H1 (cell line): ENCODE measurements at regions not wholly inside any gene's neighbourhood (a gene's known extent, or its start where the extent isn't known, plus 50 kb on each side); places are given as distances from the start of the nearest gene placed in this dataset.

ENCODE experiments used
- CTCF ChIA-PET: fragments of 300-600 bp; sonication (Branson Sonifier 250); formaldehyde crosslinking; loops from one replicate; lab custom pipeline; 2021; ENCODE audit not compliant: partially characterized antibody; lab: Charles Lee
- POLR2A ChIA-PET: fragments of 300-600 bp; sonication (Branson Sonifier 250); formaldehyde crosslinking; loops from one replicate; lab custom pipeline; 2021; ENCODE audit warnings: inconsistent platforms; ENCODE audit not compliant: partially characterized antibody; lab: Charles Lee
- DNase-seq, 2 experiments: peaks; one replicate each; pipeline versions ENCODE4 v3.0.0 to v3.0.0-alpha.2; 2010 to 2022; ENCODE audit warnings: low spot score in 2 of 2, low read depth in 1 of 2, mixed read lengths in 1 of 2
- FAIRE-seq: peaks from 2 replicates; lab custom pipeline; 2011; peaks lifted over from hg19 to GRCh38; lab: Jason Lieb, UNC
- H2AFZ ChIP-seq: 2 replicates; pipeline ENCODE4 v1.8.1; 2012; ENCODE audit warnings: low read length, inconsistent platforms
- H2AK5ac ChIP-seq: 2 replicates; pipeline ENCODE4 v1.6.1; 2013; ENCODE audit warnings: low read depth, low read length
- H2BK120ac ChIP-seq: replicated peaks from 2 replicates; pipeline ENCODE3; 2013; ENCODE audit warnings: low read depth, low read length, inconsistent platforms
- H2BK12ac ChIP-seq: 2 replicates; pipeline ENCODE4 v1.6.1; 2013; ENCODE audit warnings: low read depth, low read length
- H2BK15ac ChIP-seq: 2 replicates; pipeline ENCODE4 v1.6.1; 2013; ENCODE audit warnings: low read length
- H2BK20ac ChIP-seq: 2 replicates; pipeline ENCODE4 v1.6.1; 2013; ENCODE audit warnings: low read length
- H2BK5ac ChIP-seq: 2 replicates; pipeline ENCODE4 v1.6.1; 2013; ENCODE audit warnings: low read depth, low read length
- H3K14ac ChIP-seq: 2 replicates; pipeline ENCODE4 v1.6.1; 2013; ENCODE audit warnings: inconsistent platforms; ENCODE audit not compliant: insufficient read length
- H3K18ac ChIP-seq: 2 replicates; pipeline ENCODE4 v1.6.1; 2013; ENCODE audit warnings: low read length; ENCODE audit errors: extremely low read depth
- H3K23ac ChIP-seq: 2 replicates; pipeline ENCODE4 v1.6.1; 2013; ENCODE audit warnings: inconsistent platforms; ENCODE audit not compliant: insufficient read length
- H3K23me2 ChIP-seq: 2 replicates; pipeline ENCODE4 v1.6.1; 2013; ENCODE audit warnings: low read depth, low read length
- H3K27ac ChIP-seq: 2 replicates; pipeline ENCODE4 v1.6.1; 2011; ENCODE audit warnings: low read depth, low read length, inconsistent platforms
- H3K27me3 ChIP-seq, 4 experiments: replicated peaks in 1 of 4; 1 replicate in 1 of 4; 2 replicates in 3 of 4; pipeline versions ENCODE4 v1.6.1 to v1.8.1; 2011 to 2013; ENCODE audit warnings: low read length in 3 of 4, mild to moderate bottlenecking in 3 of 4, inconsistent platforms in 2 of 4, mixed read lengths in 2 of 4, moderate library complexity in 1 of 4; ENCODE audit not compliant: control insufficient read depth in 3 of 4, insufficient read depth in 3 of 4; ENCODE audit errors: extremely low read depth in 1 of 4
- H3K36me3 ChIP-seq, 4 experiments: 2 replicates each; pipeline versions ENCODE4 v1.6.1 to v1.8.1; 2011 to 2013; ENCODE audit warnings: mild to moderate bottlenecking in 4 of 4, low read length in 3 of 4, moderate library complexity in 2 of 4, control low read depth in 1 of 4, inconsistent platforms in 1 of 4; ENCODE audit not compliant: insufficient read depth in 4 of 4, control insufficient read depth in 2 of 4
- H3K4ac ChIP-seq: replicated peaks from 2 replicates; pipeline ENCODE3; 2013; ENCODE audit warnings: low read length, low read depth, mixed read lengths, inconsistent platforms; ENCODE audit not compliant: insufficient read length
- H3K4me1 ChIP-seq, 4 experiments: replicated peaks in 1 of 4; 1 replicate in 1 of 4; 2 replicates in 3 of 4; pipeline versions ENCODE4 v1.6.1 to v1.8.1; 2011 to 2013; ENCODE audit warnings: low read length in 3 of 4, inconsistent platforms in 2 of 4, mixed read lengths in 1 of 4; ENCODE audit not compliant: insufficient read depth in 4 of 4, control insufficient read depth in 3 of 4
- H3K4me2 ChIP-seq, 2 experiments: 2 replicates each; pipeline versions ENCODE4 v1.6.1 to v1.8.1; 2011 to 2013; ENCODE audit warnings: low read depth in 2 of 2, low read length in 2 of 2, control low read depth in 1 of 2, inconsistent platforms in 1 of 2, mild to moderate bottlenecking in 1 of 2; ENCODE audit not compliant: insufficient read depth in 1 of 2
- H3K4me3 ChIP-seq, 4 experiments: fragments of 200-600, 300-600 bp in 1 of 4; sonication (generic), shearing (Covaris generic), sonication (Bioruptor Twin) in 1 of 4; 2 replicates each; pipeline versions ENCODE4 v1.5.1 to v1.8.1; 2011 to 2016; ENCODE audit warnings: low read length in 4 of 4, low read depth in 3 of 4, control low read depth in 2 of 4, inconsistent platforms in 2 of 4, mild to moderate bottlenecking in 2 of 4, mixed read lengths in 1 of 4, moderate library complexity in 1 of 4; ENCODE audit not compliant: insufficient read depth in 2 of 4; ENCODE audit errors: extremely low read depth in 1 of 4
- H3K56ac ChIP-seq: replicated peaks from 2 replicates; pipeline ENCODE3; 2013; ENCODE audit warnings: low read depth, mild to moderate bottlenecking, mixed read lengths, low read length, inconsistent platforms; ENCODE audit not compliant: insufficient read length
- H3K79me1 ChIP-seq: 2 replicates; pipeline ENCODE4 v1.6.1; 2013; ENCODE audit warnings: low read depth, low read length, control low read depth
- H3K79me2 ChIP-seq, 2 experiments: 2 replicates each; pipeline versions ENCODE4 v1.6.1 to v1.8.1; 2012 to 2013; ENCODE audit warnings: low read length in 2 of 2, mild to moderate bottlenecking in 2 of 2, inconsistent platforms in 1 of 2; ENCODE audit not compliant: insufficient read depth in 2 of 2, control insufficient read depth in 1 of 2
- H3K9ac ChIP-seq, 4 experiments: replicated peaks in 1 of 4; 1 replicate in 1 of 4; 2 replicates in 3 of 4; pipeline versions ENCODE4 v1.6.1 to v1.8.1; 2011 to 2013; ENCODE audit warnings: low read depth in 3 of 4, low read length in 3 of 4, control low read depth in 2 of 4, mild to moderate bottlenecking in 2 of 4, moderate library complexity in 2 of 4, inconsistent platforms in 1 of 4; ENCODE audit errors: extremely low read depth in 1 of 4
- H3K9me3 ChIP-seq, 2 experiments: 2 replicates each; pipeline versions ENCODE4 v1.6.1 to v1.8.1; 2012 to 2013; ENCODE audit warnings: mild to moderate bottlenecking in 2 of 2, moderate library complexity in 2 of 2, control low read depth in 1 of 2, inconsistent platforms in 1 of 2, low read depth in 1 of 2, low read length in 1 of 2, mixed read lengths in 1 of 2; ENCODE audit not compliant: insufficient read depth in 2 of 2
- H4K20me1 ChIP-seq, 2 experiments: replicated peaks in 1 of 2; 2 replicates each; pipeline versions ENCODE3 to v1.8.1; 2011 to 2013; ENCODE audit warnings: inconsistent platforms in 2 of 2, low read length in 2 of 2, mild to moderate bottlenecking in 1 of 2; ENCODE audit not compliant: insufficient read depth in 2 of 2, control insufficient read depth in 1 of 2
- H4K5ac ChIP-seq: 2 replicates; pipeline ENCODE4 v1.6.1; 2013; ENCODE audit warnings: low read length, low read depth, mixed read lengths, inconsistent platforms; ENCODE audit not compliant: insufficient read length
- H4K8ac ChIP-seq: 2 replicates; pipeline ENCODE4 v1.8.0; 2013; ENCODE audit warnings: mild to moderate bottlenecking, moderate library complexity, low read length, inconsistent platforms; ENCODE audit not compliant: insufficient read depth; ENCODE audit errors: extremely low read depth
- H4K91ac ChIP-seq: replicated peaks from 2 replicates; pipeline ENCODE3; 2013; ENCODE audit warnings: low read length, mixed read lengths, inconsistent platforms; ENCODE audit not compliant: insufficient read length
- ASH2L ChIP-seq: fragments of 200-600, 300-600 bp; sonication (generic); IDR thresholded peaks from one replicate; pipeline ENCODE4 v1.7.1; 2017; ENCODE audit warnings: low read length
- BCL11A ChIP-seq, 2 experiments: IDR thresholded peaks; one replicate each; pipeline ENCODE4 v1.6.1; 2011; ENCODE audit warnings: low read depth in 2 of 2, low read length in 2 of 2, mild to moderate bottlenecking in 2 of 2
- CBX5 ChIP-seq: fragments of 300-800, 300-1000 bp; sonication (generic); IDR thresholded peaks from 2 replicates; pipeline ENCODE4 v1.7.1; 2016; ENCODE audit warnings: antibody characterized with exemption, low read length, low read depth
- CBX8 ChIP-seq: fragments of 300-800, 300-1000 bp; sonication (generic); IDR thresholded peaks from 2 replicates; pipeline ENCODE4 v1.7.1; 2016; ENCODE audit warnings: low read depth, low read length, borderline replicate concordance
- CREB1 ChIP-seq: IDR thresholded peaks from 2 replicates; pipeline ENCODE4 v1.6.1; 2012; ENCODE audit warnings: inconsistent platforms
- EGR1 ChIP-seq: IDR thresholded peaks from 2 replicates; pipeline ENCODE4 v1.6.1; 2011; ENCODE audit warnings: low read depth, low read length, borderline replicate concordance
- MAX ChIP-seq: IDR thresholded peaks from 2 replicates; pipeline ENCODE4 v1.6.1; 2012; ENCODE audit warnings: inconsistent platforms
- RAD21 ChIP-seq, 2 experiments: IDR thresholded peaks in 1 of 2; conservative IDR thresholded peaks in 1 of 2; 2 replicates each; pipeline ENCODE4 v1.6.1; 2011; ENCODE audit warnings: low read depth in 2 of 2, low read length in 2 of 2, improper control_type of control experiment in 1 of 2, inconsistent platforms in 1 of 2, mild to moderate bottlenecking in 1 of 2, moderate library complexity in 1 of 2
- SIRT6 ChIP-seq: IDR thresholded peaks from one replicate; pipeline ENCODE4 v1.7.1; 2012; ENCODE audit warnings: low read length, inconsistent platforms
- SIX5 ChIP-seq: IDR thresholded peaks from 2 replicates; pipeline ENCODE4 v1.6.1; 2011; ENCODE audit warnings: mild to moderate bottlenecking, low read depth, low read length
- TEAD4 ChIP-seq: IDR thresholded peaks from 2 replicates; pipeline ENCODE4 v1.6.1; 2012; ENCODE audit warnings: low read depth, low read length, inconsistent platforms, mixed read lengths
- ZNF274 ChIP-seq: IDR thresholded peaks from 2 replicates; pipeline ENCODE4 v1.7.0; 2012; ENCODE audit warnings: low read length, borderline replicate concordance; ENCODE audit errors: extremely low read depth
- WGBS, 2 experiments: shearing (Covaris generic) in 1 of 2; methylation state at CpG; one replicate each; pipeline versions ENCODE4 v1.1.6 to v1.1.7; 2013 to 2015; ENCODE audit warnings: low lambda C conversion rate in 2 of 2, mixed read lengths in 2 of 2, inconsistent platforms in 1 of 2, low coverage in 1 of 2, missing lambda C conversion rate in 1 of 2; ENCODE audit not compliant: insufficient replicate concordance in 2 of 2, insufficient coverage in 1 of 2, insufficient read length in 1 of 2; ENCODE audit errors: extremely low coverage in 1 of 2, missing lambda C conversion rate in 1 of 2; 5-methylcytosine and 5-hydroxymethylcytosine counted together

GRCh38 chr14:89507521-89507920 is 90.5 kb upstream of the FOXN3 start:
- Histone ChIP-seq H3K14ac (no peak overlapping the region), H3K79me2 (peaks cover 0 to 49% of the 10 kb centered on the region in 2 experiments; a peak in 2 of 4 replicates), H4K20me1 (no peaks in the 10 kb centered on the region), H2BK15ac (no peak overlapping the region), H2AK5ac (no peak overlapping the region), H3K27me3 (no peaks in the 10 kb centered on the region), H2BK120ac (no peak overlapping the region), H3K9me3 (no peaks in the 10 kb centered on the region; a peak in 1 of 4 replicates), H3K79me1 (peaks cover 6% of the 10 kb centered on the region; the same call in 1 of the 2 replicates), H2BK20ac (no peak overlapping the region), H4K91ac (no peak overlapping the region), H3K4me3 (no peak overlapping the region), H3K4ac (no peak overlapping the region), H3K27ac (no peak overlapping the region), H3K23ac (no peak overlapping the region), H4K5ac (no peak overlapping the region), H2BK12ac (no peak overlapping the region), H3K23me2 (no peaks in the 10 kb centered on the region), H3K4me2 (no peak overlapping the region), H3K4me1 (peaks cover 3 to 8% (median 6%) of the 10 kb centered on the region in 4 experiments; a peak in 6 of 7 replicates), H3K9ac (no peak overlapping the region), H3K56ac (no peak overlapping the region), H3K36me3 (peaks cover 0 to 5% (median 1%) of the 10 kb centered on the region in 4 experiments; a peak in 1 of 8 replicates), H3K18ac (no peak overlapping the region), H4K8ac (no peak overlapping the region), H2BK5ac (no peak overlapping the region), H2AFZ (no peak overlapping the region)
- POLR2A ChIA-PET: interaction anchor here (1.1 kb wide), 1 partner anchor 9 kb away, joined by 3 read pairs; no protein-coding TSS in a partner anchor
- DNase-seq (no peak), FAIRE-seq (no peak)
- WGBS, 2 experiments: 83% methylated on average over 1 of the region's 1 CpG; no CpG with 5 or more reads in 1 of the 2 experiments
- CTCF ChIA-PET: no interaction called here
- TF ChIP-seq RAD21 (IDR thresholded peaks at IDR 0.05 in 1 of 2, conservative IDR thresholded peaks at IDR 0.05 in 1 of 2; ENCODE audit: low read depth in 2 of 2, low read length in 2 of 2) (no peak), CREB1 (no peak), CBX5 (no peak), ZNF274 (no peak), EGR1 (no peak), MAX (no peak), SIX5 (no peak), BCL11A (IDR thresholded peaks at IDR 0.05; ENCODE audit: low read depth in 2 of 2, low read length in 2 of 2) (no peak), SIRT6 (no peak), CBX8 (no peak), ASH2L (no peak), TEAD4 (no peak)
